ENCODE measurements at regions not wholly inside any gene's neighbourhood (a gene's known extent, or its start where the extent isn't known, plus 50 kb on each side); places are given as distances from the start of the nearest gene placed in this dataset.

GRCh38 chr2:105176429-105176828 lies 65.1 kb upstream of the GPR45 start:
- ATAC-seq (replicated peaks in 1 of 4) = no peak
- Histone ChIP-seq H3K27me3 (replicated peaks in 1 of 2; ENCODE audit: control insufficient read depth in 2 of 2, extremely low read depth in 1 of 2, insufficient read depth in 2 of 2, low read length in 1 of 2) (peaks cover 0 to 26% of the 10 kb centered on the region in 2 experiments), H3K27ac (ENCODE audit: low read length) (no peak overlapping the region), H3K4me3 (ENCODE audit: control insufficient read depth in 1 of 2, extremely low read depth in 1 of 2, low read length in 1 of 2) (no peak overlapping the region), H3K9me3 (no peaks in the 10 kb centered on the region), H3K36me3 (ENCODE audit: control insufficient read depth in 2 of 2, extremely low read depth in 1 of 2, insufficient read depth in 1 of 2, low read length in 1 of 2) (no peaks in the 10 kb centered on the region), H3K4me1 (ENCODE audit: control insufficient read depth in 1 of 2, extremely low read depth in 1 of 2, insufficient read depth in 2 of 2, low read length in 2 of 2) (peaks cover 0 to 28% of the 10 kb centered on the region in 2 experiments)
- Mint-ChIP-seq H3K4me3 (no peak overlapping the region), H3K4me1 (peaks cover 0 to 18% (median 0%) of the 10 kb centered on the region in 3 donors), H3K27me3 (peaks cover 20 to 28% of the 10 kb centered on the region in 2 donors), H3K27ac (no peak overlapping the region), H3K9me3 (no peaks in the 10 kb centered on the region), H3K36me3 (no peaks in the 10 kb centered on the region)
- ChIA-PET POLR2A (no interaction called here), CTCF (no interaction called here)
- no peak for DNase-seq
- WGBS (ENCODE audit: insufficient coverage) = 100% methylated on average over 2 of the region's 10 CpGs

GRCh38 chr2:105177008-105177407 lies 64.5 kb upstream of the GPR45 start:
- Histone ChIP-seq H3K27me3 (replicated peaks in 1 of 2; ENCODE audit: control insufficient read depth in 2 of 2, extremely low read depth in 1 of 2, insufficient read depth in 2 of 2, low read length in 1 of 2) (peaks cover 0 to 27% of the 10 kb centered on the region in 2 experiments), H3K36me3 (ENCODE audit: control insufficient read depth in 2 of 2, extremely low read depth in 1 of 2, insufficient read depth in 1 of 2, low read length in 1 of 2) (no peaks in the 10 kb centered on the region), H3K27ac (ENCODE audit: low read length) (no peak overlapping the region), H3K9me3 (no peaks in the 10 kb centered on the region), H3K4me3 (ENCODE audit: control insufficient read depth in 1 of 2, extremely low read depth in 1 of 2, low read length in 1 of 2) (no peak overlapping the region), H3K4me1 (ENCODE audit: control insufficient read depth in 1 of 2, extremely low read depth in 1 of 2, insufficient read depth in 2 of 2, low read length in 2 of 2) (peaks cover 0 to 28% of the 10 kb centered on the region in 2 experiments)
- peaks cover 0 to 18% (median 0%) of the 10 kb centered on the region in 3 donors for H3K4me1 Mint-ChIP-seq
- H3K36me3 Mint-ChIP-seq = no peaks in the 10 kb centered on the region
- POLR2A ChIA-PET = no interaction called here
- no peaks in the 10 kb centered on the region for H3K9me3 Mint-ChIP-seq
- H3K27ac Mint-ChIP-seq = no peak overlapping the region
- WGBS (ENCODE audit: insufficient coverage) = 90% methylated on average over 1 of the region's 2 CpGs
- CTCF ChIA-PET = no interaction called here
- no peak for DNase-seq
- ATAC-seq (replicated peaks in 1 of 4) = no peak
- H3K27me3 Mint-ChIP-seq = peaks cover 20 to 28% of the 10 kb centered on the region in 2 donors
- no peak overlapping the region for H3K4me3 Mint-ChIP-seq

GRCh38 chr2:105177536-105178254 lies 63.8 kb upstream of the GPR45 start:
- ATAC-seq (replicated peaks in 1 of 4) (no peak), DNase-seq (no peak)
- H3K27ac Mint-ChIP-seq = no peak overlapping the region
- Histone ChIP-seq H3K4me3 (ENCODE audit: control insufficient read depth in 1 of 2, extremely low read depth in 1 of 2, low read length in 1 of 2) (no peak overlapping the region), H3K27me3 (replicated peaks in 1 of 2; ENCODE audit: control insufficient read depth in 2 of 2, extremely low read depth in 1 of 2, insufficient read depth in 2 of 2, low read length in 1 of 2) (peaks cover 0 to 24% of the 10 kb centered on the region in 2 experiments), H3K36me3 (ENCODE audit: control insufficient read depth in 2 of 2, extremely low read depth in 1 of 2, insufficient read depth in 1 of 2, low read length in 1 of 2) (no peaks in the 10 kb centered on the region), H3K27ac (ENCODE audit: low read length) (no peak overlapping the region), H3K4me1 (ENCODE audit: control insufficient read depth in 1 of 2, extremely low read depth in 1 of 2, insufficient read depth in 2 of 2, low read length in 2 of 2) (peaks cover 0 to 28% of the 10 kb centered on the region in 2 experiments), H3K9me3 (no peaks in the 10 kb centered on the region)
- no peak overlapping the region for H3K4me3 Mint-ChIP-seq
- no peaks in the 10 kb centered on the region for H3K36me3 Mint-ChIP-seq
- peaks cover 0 to 18% (median 0%) of the 10 kb centered on the region in 3 donors for H3K4me1 Mint-ChIP-seq
- H3K27me3 Mint-ChIP-seq = peaks cover 26 to 33% of the 10 kb centered on the region in 2 donors
- no peaks in the 10 kb centered on the region for H3K9me3 Mint-ChIP-seq
- CTCF ChIA-PET = no interaction called here
- POLR2A ChIA-PET = no interaction called here
- WGBS (ENCODE audit: insufficient coverage) = 65% methylated on average over 5 of the region's 12 CpGs

- H3K36me3 ChIP-seq (ENCODE audit: control insufficient read depth in 2 of 2, extremely low read depth in 1 of 2, insufficient read depth in 1 of 2, low read length in 1 of 2) = no peaks in the 10 kb centered on the region
- peaks cover 0 to 21% of the 10 kb centered on the region in 2 experiments for H3K4me1 ChIP-seq (ENCODE audit: control insufficient read depth in 1 of 2, extremely low read depth in 1 of 2, insufficient read depth in 2 of 2, low read length in 2 of 2)
- H3K27ac Mint-ChIP-seq = no peak overlapping the region
- no peak overlapping the region for H3K4me3 Mint-ChIP-seq
- no peaks in the 10 kb centered on the region for H3K9me3 ChIP-seq
- H3K27me3 ChIP-seq (replicated peaks in 1 of 2; ENCODE audit: control insufficient read depth in 2 of 2, extremely low read depth in 1 of 2, insufficient read depth in 2 of 2, low read length in 1 of 2) = peaks cover 0 to 24% of the 10 kb centered on the region in 2 experiments
- ATAC-seq (replicated peaks in 1 of 4) (no peak), DNase-seq (no peak)
- H3K27ac ChIP-seq (ENCODE audit: low read length) = no peak overlapping the region
- H3K36me3 Mint-ChIP-seq = no peaks in the 10 kb centered on the region
- no peak overlapping the region for H3K4me3 ChIP-seq (ENCODE audit: control insufficient read depth in 1 of 2, extremely low read depth in 1 of 2, low read length in 1 of 2)
- 76% methylated on average over 3 of the region's 15 CpGs for WGBS (ENCODE audit: insufficient coverage)
- peaks cover 0 to 9% (median 0%) of the 10 kb centered on the region in 3 donors for H3K4me1 Mint-ChIP-seq
- H3K27me3 Mint-ChIP-seq = peaks cover 16 to 26% of the 10 kb centered on the region in 2 donors
- no peaks in the 10 kb centered on the region for H3K9me3 Mint-ChIP-seq
- ChIA-PET POLR2A (no interaction called here), CTCF (interaction anchor here in 1 of 2 donors (1.5 kb wide), 1 partner anchor 64 kb away, joined by 3 read pairs; no protein-coding TSS in a partner anchor)
These were observed 61.8 kb upstream of the GPR45 start for GRCh38 chr2:105179469-105180372.

GRCh38 chr2:105180491-105180972 lies 61.0 kb upstream of the GPR45 start:
- Mint-ChIP-seq H3K36me3 (no peaks in the 10 kb centered on the region), H3K4me3 (no peak overlapping the region), H3K27me3 (peaks cover 13 to 27% of the 10 kb centered on the region in 2 donors), H3K4me1 (peaks cover 0 to 4% (median 0%) of the 10 kb centered on the region in 3 donors), H3K27ac (no peak overlapping the region), H3K9me3 (no peaks in the 10 kb centered on the region)
- POLR2A ChIA-PET = no interaction called here
- Histone ChIP-seq H3K4me1 (ENCODE audit: control insufficient read depth in 1 of 2, extremely low read depth in 1 of 2, insufficient read depth in 2 of 2, low read length in 2 of 2) (peaks cover 0 to 12% of the 10 kb centered on the region in 2 experiments), H3K27me3 (replicated peaks in 1 of 2; ENCODE audit: control insufficient read depth in 2 of 2, extremely low read depth in 1 of 2, insufficient read depth in 2 of 2, low read length in 1 of 2) (peaks cover 0 to 25% of the 10 kb centered on the region in 2 experiments), H3K36me3 (ENCODE audit: control insufficient read depth in 2 of 2, extremely low read depth in 1 of 2, insufficient read depth in 1 of 2, low read length in 1 of 2) (no peaks in the 10 kb centered on the region), H3K4me3 (ENCODE audit: control insufficient read depth in 1 of 2, extremely low read depth in 1 of 2, low read length in 1 of 2) (no peak overlapping the region), H3K9me3 (no peaks in the 10 kb centered on the region), H3K27ac (ENCODE audit: low read length) (no peak overlapping the region)
- ATAC-seq (replicated peaks in 1 of 4) (no peak), DNase-seq (no peak)
- CTCF ChIA-PET = interaction anchor here in 1 of 2 donors (1.5 kb wide), 1 partner anchor 65 kb away, joined by 3 read pairs; no protein-coding TSS in a partner anchor
- 79% methylated on average over 10 of the region's 11 CpGs for WGBS (ENCODE audit: insufficient coverage)

- Histone ChIP-seq H3K27me3 (replicated peaks in 1 of 2; ENCODE audit: control insufficient read depth in 2 of 2, extremely low read depth in 1 of 2, insufficient read depth in 2 of 2, low read length in 1 of 2) (peaks cover 0 to 29% of the 10 kb centered on the region in 2 experiments), H3K4me1 (ENCODE audit: control insufficient read depth in 1 of 2, extremely low read depth in 1 of 2, insufficient read depth in 2 of 2, low read length in 2 of 2) (peaks cover 0 to 5% of the 10 kb centered on the region in 2 experiments), H3K9me3 (no peaks in the 10 kb centered on the region), H3K36me3 (ENCODE audit: control insufficient read depth in 2 of 2, extremely low read depth in 1 of 2, insufficient read depth in 1 of 2, low read length in 1 of 2) (no peaks in the 10 kb centered on the region), H3K4me3 (ENCODE audit: control insufficient read depth in 1 of 2, extremely low read depth in 1 of 2, low read length in 1 of 2) (no peak overlapping the region), H3K27ac (ENCODE audit: low read length) (no peak overlapping the region)
- DNase-seq (no peak), ATAC-seq (replicated peaks in 1 of 4) (no peak)
- H3K27ac Mint-ChIP-seq = no peak overlapping the region
- H3K27me3 Mint-ChIP-seq = peaks cover 11 to 27% of the 10 kb centered on the region in 2 donors
- CTCF ChIA-PET = interaction anchor here in 1 of 2 donors (0.6 kb wide), 1 partner anchor 189 kb away, joined by 3 read pairs; no protein-coding TSS in a partner anchor
- H3K4me3 Mint-ChIP-seq = no peak overlapping the region
- 59% methylated on average over 2 of the region's 6 CpGs for WGBS (ENCODE audit: insufficient coverage)
- H3K4me1 Mint-ChIP-seq = peaks cover 0 to 2% (median 0%) of the 10 kb centered on the region in 3 donors
- H3K36me3 Mint-ChIP-seq = no peaks in the 10 kb centered on the region
- no peaks in the 10 kb centered on the region for H3K9me3 Mint-ChIP-seq
- POLR2A ChIA-PET = no interaction called here
These were observed 60.3 kb upstream of the GPR45 start for GRCh38 chr2:105181282-105181681.
